ENCODE measurements at regions not wholly inside any gene's neighbourhood (a gene's known extent, or its start where the extent isn't known, plus 50 kb on each side); places are given as distances from the start of the nearest gene placed in this dataset.

- Histone ChIP-seq H3K4me3 (replicated peaks in 1 of 2; ENCODE audit: low read depth in 1 of 2, low read length in 2 of 2) (no peak overlapping the region), H3K27ac (ENCODE audit: low read depth, low read length) (no peak overlapping the region), H3K27me3 (ENCODE audit: insufficient read depth, low read length) (peaks cover 39% of the 10 kb centered on the region), H2AFZ (ENCODE audit: low read depth, low read length, poor library complexity, severe bottlenecking) (no peak overlapping the region), H3K9me2 (ENCODE audit: insufficient read depth) (no peaks in the 10 kb centered on the region), H3K4me1 (ENCODE audit: control insufficient read depth in 1 of 2, insufficient read depth in 2 of 2, low read length in 2 of 2) (peaks cover 7 to 11% of the 10 kb centered on the region in 2 experiments; a peak in 3 of 4 replicates), H3K79me2 (ENCODE audit: insufficient read depth, low read length) (no peaks in the 10 kb centered on the region), H3K36me3 (ENCODE audit: control insufficient read depth in 1 of 2, insufficient read depth in 2 of 2, low read length in 2 of 2) (no peaks in the 10 kb centered on the region), H4K20me1 (ENCODE audit: insufficient read depth) (no peaks in the 10 kb centered on the region), H3K9me3 (ENCODE audit: control insufficient read depth in 1 of 2, insufficient read depth in 1 of 2, low read depth in 1 of 2, low read length in 2 of 2) (no peaks in the 10 kb centered on the region), H3K9ac (ENCODE audit: low read length) (no peak overlapping the region), H3K4me2 (ENCODE audit: low read length) (peak overlapping the region; percentile 27)
- TF ChIP-seq ATF3 (IDR thresholded peaks at IDR 0.05) (no peak), ELF1 (IDR thresholded peaks at IDR 0.05; ENCODE audit: borderline replicate concordance, low read depth) (no peak), ZNF274 (IDR thresholded peaks at IDR 0.05; ENCODE audit: low read depth, low read length) (no peak), SRF (IDR thresholded peaks at IDR 0.05; ENCODE audit: low read depth) (no peak), CBX3 (IDR thresholded peaks at IDR 0.05; ENCODE audit: low read depth) (no peak), FOSL1 (IDR thresholded peaks at IDR 0.05; ENCODE audit: low read depth) (no peak), ZBTB33 (IDR thresholded peaks at IDR 0.05; ENCODE audit: extremely low read depth, insufficient replicate concordance, low read length) (no peak), CEBPB (IDR thresholded peaks at IDR 0.05; ENCODE audit: low read depth) (no peak), EZH2 (IDR thresholded peaks at IDR 0.05) (no peak), SIN3A (IDR thresholded peaks at IDR 0.05; ENCODE audit: low read depth) (no peak), YY1 (IDR thresholded peaks at IDR 0.05; ENCODE audit: extremely low read depth, insufficient replicate concordance, low read depth, low read length) (no peak), ZFX (IDR thresholded peaks at IDR 0.05) (no peak), RAD21 (IDR thresholded peaks at IDR 0.05; ENCODE audit: low read depth) (no peak), SP1 (IDR thresholded peaks at IDR 0.05; ENCODE audit: low read depth) (no peak), POLR2AphosphoS5 (IDR thresholded peaks at IDR 0.05; ENCODE audit: low read depth, low read length) (no peak)
- no peak for DNase-seq (ENCODE audit: low read depth, low spot score)
- ChIA-PET RAD21 (ENCODE audit: low non-redundant PET in 1 of 2, low total read pairs in 2 of 2, uncharacterized antibody in 2 of 2, unreplicated experiment in 2 of 2) (no interaction called here), POLR2A (interaction anchor here (0.7 kb wide), 1 partner anchor 397 kb away, joined by 3 read pairs; no protein-coding TSS in a partner anchor), CTCF (interaction anchor here (1.0 to 1.6 kb wide), 3 partner anchors 397 to 451 kb away, joined by 3 to 8 read pairs (median 4); no protein-coding TSS in a partner anchor)
- intact Hi-C loops (cut with micrococcal nuclease), result no loop called here
- BruUV-seq (replicated peaks), result no TSS peak
- ATAC-seq, result peak; percentile 27; the same call in 1 of the 2 replicates
Measured at GRCh38 chr9:89999534-90000370, 394.9 kb downstream of the GADD45G start.
